ENCODE measurements at regions not wholly inside any gene's neighbourhood (a gene's known extent, or its start where the extent isn't known, plus 50 kb on each side); places are given as distances from the start of the nearest gene placed in this dataset.
A peak's percentile ranks its signal among the peaks of the same experiment; 100 is the strongest.

- H2AFZ ChIP-seq (ENCODE audit: low read length, unreplicated experiment), result no peak overlapping the region
- H3K27ac ChIP-seq (ENCODE audit: low read depth, low read length), result no peak overlapping the region
- no peaks in the 10 kb centered on the region for H3K4me1 ChIP-seq (ENCODE audit: control insufficient read depth, insufficient read depth, low read length, unreplicated experiment)
- no peaks in the 10 kb centered on the region for H3K36me3 ChIP-seq (ENCODE audit: insufficient read depth, low read length)
- no peaks in the 10 kb centered on the region for H3K79me2 ChIP-seq (ENCODE audit: control insufficient read depth, insufficient read depth, low read length, unreplicated experiment)
- no peaks in the 10 kb centered on the region for H3K27me3 ChIP-seq (ENCODE audit: insufficient read depth, low read length)
- H3K4me3 ChIP-seq (ENCODE audit: low read depth, low read length), result no peak overlapping the region
Measured at GRCh38 chr14:25220514-25220913, 170.6 kb upstream of the STXBP6 start.

DNA sequence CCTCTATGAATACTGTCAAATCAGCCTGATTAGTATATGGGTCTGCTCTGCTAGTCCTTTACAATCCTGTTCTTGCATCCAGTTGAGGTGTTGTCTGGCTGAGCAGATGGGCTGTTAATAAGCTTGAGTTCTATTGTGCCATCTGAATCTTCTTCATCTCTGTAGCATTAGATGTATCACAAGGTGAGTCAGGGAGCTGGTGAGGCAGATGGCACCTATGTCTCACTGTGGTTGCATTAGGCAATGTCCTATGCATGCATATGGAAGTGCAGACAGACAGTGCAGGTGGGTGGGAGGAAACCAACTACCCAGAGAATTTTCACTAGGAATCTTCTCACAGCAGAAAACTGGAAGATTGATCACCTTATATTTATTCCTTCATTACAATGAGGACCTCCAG is 165.7 kb upstream of the STXBP6 start:
- H3K79me2 ChIP-seq (ENCODE audit: control insufficient read depth, insufficient read depth, low read length, unreplicated experiment), result no peaks in the 10 kb centered on the region
- no peaks in the 10 kb centered on the region for H3K4me1 ChIP-seq (ENCODE audit: control insufficient read depth, insufficient read depth, low read length, unreplicated experiment)
- no peaks in the 10 kb centered on the region for H3K36me3 ChIP-seq (ENCODE audit: insufficient read depth, low read length)
- H2AFZ ChIP-seq (ENCODE audit: low read length, unreplicated experiment), result no peak overlapping the region
- H3K4me3 ChIP-seq (ENCODE audit: low read depth, low read length), result no peak overlapping the region
- no peak overlapping the region for H3K27ac ChIP-seq (ENCODE audit: low read depth, low read length)
- no peaks in the 10 kb centered on the region for H3K27me3 ChIP-seq (ENCODE audit: insufficient read depth, low read length)

DNA sequence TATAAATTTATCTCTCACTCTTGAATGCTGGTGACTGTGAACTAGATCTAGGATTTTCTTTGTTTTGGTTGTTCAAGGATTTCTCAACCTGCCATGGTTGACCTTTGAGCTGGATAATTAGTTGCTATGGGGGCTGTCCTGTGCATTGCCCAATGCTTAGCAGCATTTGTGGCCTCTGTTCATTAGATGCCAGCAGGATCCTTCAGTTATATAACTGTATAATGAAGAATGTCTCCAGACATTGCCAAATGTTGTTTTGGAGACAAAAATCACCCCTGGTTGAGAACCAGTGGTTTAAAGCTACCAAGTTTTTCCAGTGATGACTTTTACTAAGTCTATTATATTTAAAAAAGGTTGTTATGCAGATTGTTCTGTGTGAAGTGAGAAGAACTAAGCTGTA is 147.9 kb upstream of the STXBP6 start:
- H3K4me1 ChIP-seq (ENCODE audit: control insufficient read depth, insufficient read depth, low read length, unreplicated experiment), result no peaks in the 10 kb centered on the region
- H2AFZ ChIP-seq (ENCODE audit: low read length, unreplicated experiment), result no peak overlapping the region
- H3K27me3 ChIP-seq (ENCODE audit: insufficient read depth, low read length), result no peaks in the 10 kb centered on the region
- H3K36me3 ChIP-seq (ENCODE audit: insufficient read depth, low read length), result no peaks in the 10 kb centered on the region
- H3K27ac ChIP-seq (ENCODE audit: low read depth, low read length), result no peak overlapping the region
- H3K79me2 ChIP-seq (ENCODE audit: control insufficient read depth, insufficient read depth, low read length, unreplicated experiment), result no peaks in the 10 kb centered on the region
- no peak overlapping the region for H3K4me3 ChIP-seq (ENCODE audit: low read depth, low read length)

- Histone ChIP-seq H3K4me1 (ENCODE audit: control insufficient read depth, insufficient read depth, low read length, unreplicated experiment) (no peaks in the 10 kb centered on the region), H2AFZ (ENCODE audit: low read length, unreplicated experiment) (no peak overlapping the region), H3K36me3 (ENCODE audit: insufficient read depth, low read length) (no peaks in the 10 kb centered on the region), H3K79me2 (ENCODE audit: control insufficient read depth, insufficient read depth, low read length, unreplicated experiment) (no peaks in the 10 kb centered on the region), H3K27me3 (ENCODE audit: insufficient read depth, low read length) (no peaks in the 10 kb centered on the region), H3K27ac (ENCODE audit: low read depth, low read length) (no peak overlapping the region), H3K4me3 (ENCODE audit: low read depth, low read length) (no peak overlapping the region)
Measured at GRCh38 chr14:25180221-25180620, 130.3 kb upstream of the STXBP6 start.

- Histone ChIP-seq H3K27ac (ENCODE audit: low read depth, low read length) (no peak overlapping the region), H3K79me2 (ENCODE audit: control insufficient read depth, insufficient read depth, low read length, unreplicated experiment) (no peaks in the 10 kb centered on the region), H3K4me3 (ENCODE audit: low read depth, low read length) (no peak overlapping the region), H3K27me3 (ENCODE audit: insufficient read depth, low read length) (no peaks in the 10 kb centered on the region), H2AFZ (ENCODE audit: low read length, unreplicated experiment) (no peak overlapping the region), H3K4me1 (ENCODE audit: control insufficient read depth, insufficient read depth, low read length, unreplicated experiment) (no peaks in the 10 kb centered on the region), H3K36me3 (ENCODE audit: insufficient read depth, low read length) (no peaks in the 10 kb centered on the region)
Measured at GRCh38 chr14:25178255-25178654, 128.3 kb upstream of the STXBP6 start.

DNA sequence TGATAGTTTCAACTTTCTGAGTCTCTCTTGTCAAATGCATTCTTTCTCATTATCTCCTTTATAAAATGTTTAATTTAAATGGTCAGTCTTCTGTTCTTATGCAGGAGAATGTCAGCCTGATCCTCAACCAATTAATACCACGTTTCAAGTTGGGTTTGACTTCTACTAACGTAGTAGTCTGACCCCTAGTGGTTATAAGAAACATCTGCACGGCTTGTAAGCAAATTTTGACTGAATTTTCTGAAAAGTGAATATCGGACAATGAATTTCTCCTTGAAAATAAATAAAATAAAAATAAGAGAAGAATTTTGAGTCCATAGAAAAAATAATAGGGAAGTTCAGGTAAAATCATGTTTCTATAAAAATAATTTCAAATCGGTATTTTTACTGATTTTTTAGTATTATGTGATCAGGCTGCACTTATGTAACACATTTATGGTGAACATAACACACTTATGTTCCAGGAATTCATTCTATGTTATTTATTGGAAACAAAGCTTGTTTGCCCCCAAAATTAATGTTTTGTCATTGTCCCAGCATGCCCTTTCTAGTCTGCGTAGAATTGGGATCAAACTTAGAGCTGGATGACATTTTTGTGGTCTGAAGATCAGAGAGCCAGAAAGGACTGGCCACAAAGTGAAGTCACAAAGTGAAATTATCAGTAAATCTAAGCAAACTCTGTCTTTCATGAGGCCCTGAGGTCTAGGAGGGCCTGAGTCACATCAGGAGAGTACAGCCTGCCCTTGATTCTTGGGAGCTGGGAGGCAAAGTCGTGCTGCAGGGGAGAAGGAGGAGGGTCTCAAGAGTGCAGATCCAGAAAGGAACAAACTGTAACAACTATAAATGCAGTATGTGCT is 101.2 kb upstream of the STXBP6 start:
- no peaks in the 10 kb centered on the region for H3K4me1 ChIP-seq (ENCODE audit: control insufficient read depth, insufficient read depth, low read length, unreplicated experiment)
- H2AFZ ChIP-seq (ENCODE audit: low read length, unreplicated experiment), result no peak overlapping the region
- no peak overlapping the region for H3K27ac ChIP-seq (ENCODE audit: low read depth, low read length)
- H3K36me3 ChIP-seq (ENCODE audit: insufficient read depth, low read length), result no peaks in the 10 kb centered on the region
- no peaks in the 10 kb centered on the region for H3K79me2 ChIP-seq (ENCODE audit: control insufficient read depth, insufficient read depth, low read length, unreplicated experiment)
- no peaks in the 10 kb centered on the region for H3K27me3 ChIP-seq (ENCODE audit: insufficient read depth, low read length)
- H3K4me3 ChIP-seq (ENCODE audit: low read depth, low read length), result no peak overlapping the region

DNA sequence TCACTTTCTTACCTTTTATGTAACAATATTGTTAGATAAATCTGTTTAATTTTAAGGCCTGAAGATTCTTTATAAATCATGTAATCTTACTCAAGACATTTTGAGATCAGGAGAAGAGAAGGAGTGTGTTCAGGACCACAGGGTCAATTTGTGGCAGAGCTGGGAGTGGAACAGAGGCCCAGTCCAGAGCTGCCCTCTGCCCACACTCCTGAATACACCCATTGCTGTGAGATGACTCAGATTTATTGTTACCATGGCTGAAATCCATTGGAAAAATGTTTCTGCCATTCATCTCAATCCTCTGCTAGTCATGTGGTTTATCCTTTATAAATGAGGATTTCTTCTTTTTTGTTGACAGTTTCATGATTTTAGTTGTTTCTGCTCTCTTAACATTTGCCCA is 100.5 kb upstream of the STXBP6 start:
- Histone ChIP-seq H3K4me3 (ENCODE audit: low read depth, low read length) (no peak overlapping the region), H3K36me3 (ENCODE audit: insufficient read depth, low read length) (no peaks in the 10 kb centered on the region), H3K27ac (ENCODE audit: low read depth, low read length) (no peak overlapping the region), H3K79me2 (ENCODE audit: control insufficient read depth, insufficient read depth, low read length, unreplicated experiment) (no peaks in the 10 kb centered on the region), H3K27me3 (ENCODE audit: insufficient read depth, low read length) (no peaks in the 10 kb centered on the region), H3K4me1 (ENCODE audit: control insufficient read depth, insufficient read depth, low read length, unreplicated experiment) (no peaks in the 10 kb centered on the region), H2AFZ (ENCODE audit: low read length, unreplicated experiment) (no peak overlapping the region)

- Histone ChIP-seq H3K79me2 (ENCODE audit: control insufficient read depth, insufficient read depth, low read length, unreplicated experiment) (no peaks in the 10 kb centered on the region), H3K4me3 (ENCODE audit: low read depth, low read length) (no peak overlapping the region), H3K36me3 (ENCODE audit: insufficient read depth, low read length) (no peaks in the 10 kb centered on the region), H3K27me3 (ENCODE audit: insufficient read depth, low read length) (peaks cover 8% of the 10 kb centered on the region; the same call in 1 of the 2 replicates), H2AFZ (ENCODE audit: low read length, unreplicated experiment) (no peak overlapping the region), H3K4me1 (ENCODE audit: control insufficient read depth, insufficient read depth, low read length, unreplicated experiment) (no peaks in the 10 kb centered on the region), H3K27ac (ENCODE audit: low read depth, low read length) (no peak overlapping the region)
Measured at GRCh38 chr14:25140411-25140810, 90.5 kb upstream of the STXBP6 start.

DNA sequence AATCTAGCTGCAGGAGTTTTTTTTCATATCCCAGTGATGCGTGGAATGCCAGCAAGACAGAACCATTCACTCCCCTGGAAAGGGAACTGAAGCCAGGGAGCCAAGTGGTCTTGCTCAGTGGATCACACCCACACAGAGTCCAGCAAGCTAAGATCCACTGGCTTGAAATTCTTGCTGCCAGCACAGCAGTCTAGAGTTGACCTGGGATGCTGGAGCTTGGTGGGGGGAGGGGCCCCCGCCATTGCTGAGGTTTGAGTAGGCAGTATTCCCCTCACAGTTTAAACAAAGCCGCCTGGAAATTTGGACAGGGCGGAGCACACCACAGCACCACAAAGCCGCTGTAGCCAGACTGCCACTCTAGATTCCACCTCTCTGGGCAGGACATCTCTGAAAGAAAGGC is 86.9 kb upstream of the STXBP6 start:
- H2AFZ ChIP-seq (ENCODE audit: low read length, unreplicated experiment), result no peak overlapping the region
- H3K36me3 ChIP-seq (ENCODE audit: insufficient read depth, low read length), result no peaks in the 10 kb centered on the region
- H3K27ac ChIP-seq (ENCODE audit: low read depth, low read length), result no peak overlapping the region
- no peaks in the 10 kb centered on the region for H3K4me1 ChIP-seq (ENCODE audit: control insufficient read depth, insufficient read depth, low read length, unreplicated experiment)
- peaks cover 20% of the 10 kb centered on the region; the same call in 1 of the 2 replicates for H3K27me3 ChIP-seq (ENCODE audit: insufficient read depth, low read length)
- no peaks in the 10 kb centered on the region for H3K79me2 ChIP-seq (ENCODE audit: control insufficient read depth, insufficient read depth, low read length, unreplicated experiment)
- H3K4me3 ChIP-seq (ENCODE audit: low read depth, low read length), result no peak overlapping the region

DNA sequence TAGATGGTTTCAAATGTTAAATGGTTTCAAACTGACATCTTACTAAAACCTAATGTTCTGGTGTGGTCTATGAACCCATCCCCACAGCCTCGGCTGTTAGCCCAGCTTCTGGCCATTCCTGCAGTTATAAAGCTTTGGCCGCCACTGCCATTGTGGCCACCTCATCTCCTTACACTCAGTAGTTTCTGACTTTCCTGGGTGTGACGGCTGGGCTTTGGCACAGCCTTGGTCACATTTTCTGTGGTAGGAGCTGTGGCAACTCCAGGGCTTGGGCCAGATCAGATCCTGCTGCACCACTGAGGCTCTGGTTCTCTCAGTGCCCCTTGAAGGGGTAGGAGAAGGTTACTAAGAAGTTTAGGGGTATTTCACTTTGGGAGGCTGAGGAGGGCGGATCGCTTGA is 84.2 kb upstream of the STXBP6 start:
- H3K27ac ChIP-seq (ENCODE audit: low read depth, low read length), result no peak overlapping the region
- H3K4me3 ChIP-seq (ENCODE audit: low read depth, low read length), result no peak overlapping the region
- no peaks in the 10 kb centered on the region for H3K79me2 ChIP-seq (ENCODE audit: control insufficient read depth, insufficient read depth, low read length, unreplicated experiment)
- no peaks in the 10 kb centered on the region for H3K4me1 ChIP-seq (ENCODE audit: control insufficient read depth, insufficient read depth, low read length, unreplicated experiment)
- H2AFZ ChIP-seq (ENCODE audit: low read length, unreplicated experiment), result no peak overlapping the region
- H3K36me3 ChIP-seq (ENCODE audit: insufficient read depth, low read length), result no peaks in the 10 kb centered on the region
- H3K27me3 ChIP-seq (ENCODE audit: insufficient read depth, low read length), result peaks cover 22% of the 10 kb centered on the region; the same call in 1 of the 2 replicates

GRCh38 chr14:25132732-25133422 is 82.9 kb upstream of the STXBP6 start:
- H3K4me3 ChIP-seq (ENCODE audit: low read depth, low read length), result peak overlapping the region; percentile 40; the same call in 1 of the 2 replicates
- H3K36me3 ChIP-seq (ENCODE audit: insufficient read depth, low read length), result no peaks in the 10 kb centered on the region
- no peaks in the 10 kb centered on the region for H3K4me1 ChIP-seq (ENCODE audit: control insufficient read depth, insufficient read depth, low read length, unreplicated experiment)
- peaks cover 22% of the 10 kb centered on the region; the same call in 1 of the 2 replicates for H3K27me3 ChIP-seq (ENCODE audit: insufficient read depth, low read length)
- H3K27ac ChIP-seq (ENCODE audit: low read depth, low read length), result no peak overlapping the region
- no peaks in the 10 kb centered on the region for H3K79me2 ChIP-seq (ENCODE audit: control insufficient read depth, insufficient read depth, low read length, unreplicated experiment)
- peak overlapping the region; percentile 12 for H2AFZ ChIP-seq (ENCODE audit: low read length, unreplicated experiment)
